T-helper 1 cell (primary cell): ENCODE measurements at regions not wholly inside any gene's neighbourhood (a gene's known extent, or its start where the extent isn't known, plus 50 kb on each side); places are given as distances from the start of the nearest gene placed in this dataset.
A peak's percentile ranks its signal among the peaks of the same experiment; 100 is the strongest.
"Not testable (repeated sequence)": the region's sequence is repeated elsewhere in the genome, so short reads cannot be mapped to it uniquely, and the experiment has no call there.

ENCODE experiments used
- DNase-seq, 5 donors: peaks; one replicate each; pipeline ENCODE4 v3.0.0-alpha.2; 2012 to 2020

GRCh38 chr21:38042246-38042645 lies 126.0 kb upstream of the KCNJ6 start:
- no peak for DNase-seq

DNA sequence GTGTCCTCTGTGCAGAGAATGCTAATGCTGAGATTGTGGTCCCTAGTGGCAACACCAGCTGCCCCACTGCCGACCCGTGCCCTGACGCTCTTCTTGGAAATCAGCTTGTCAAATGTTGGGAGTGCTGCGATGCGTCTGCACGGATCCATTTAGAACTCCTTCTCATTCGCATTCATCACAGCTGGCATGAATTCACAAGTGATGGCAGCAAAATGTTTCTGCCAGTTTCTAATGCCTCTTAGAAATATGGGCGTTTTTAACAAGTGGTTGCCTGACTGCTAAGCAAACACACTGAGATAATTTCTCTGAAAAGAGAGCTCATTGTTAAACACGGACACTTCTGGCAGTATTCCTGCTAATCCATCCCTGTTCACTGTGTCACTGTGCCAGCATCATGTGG lies 131.9 kb upstream of the KCNJ6 start:
- no peak for DNase-seq

DNA sequence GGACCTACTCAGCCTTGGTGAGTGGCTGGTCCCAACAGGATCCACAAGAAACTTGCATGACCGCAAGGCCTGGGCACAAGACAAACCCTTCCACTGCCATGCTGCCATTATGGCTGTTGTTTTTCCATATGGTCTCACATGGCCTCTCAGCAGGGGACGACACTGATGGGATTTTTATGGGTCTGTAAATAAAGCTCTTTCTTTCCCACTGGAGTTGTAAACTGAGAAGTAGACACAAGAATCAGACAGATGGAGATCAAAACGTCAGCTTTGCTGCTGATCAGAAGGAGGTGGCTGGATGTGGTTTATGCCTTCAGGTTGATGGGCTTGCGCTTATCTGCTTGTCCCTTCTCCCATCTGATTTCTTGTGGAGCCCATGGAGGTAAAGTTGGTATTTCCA lies 138.1 kb upstream of the KCNJ6 start:
- no peak for DNase-seq

- DNase-seq = no peak
Observed at GRCh38 chr21:38056481-38056880, 140.2 kb upstream of the KCNJ6 start.

GRCh38 chr21:38057626-38058025 lies 141.4 kb upstream of the KCNJ6 start:
- DNase-seq = no peak

DNA sequence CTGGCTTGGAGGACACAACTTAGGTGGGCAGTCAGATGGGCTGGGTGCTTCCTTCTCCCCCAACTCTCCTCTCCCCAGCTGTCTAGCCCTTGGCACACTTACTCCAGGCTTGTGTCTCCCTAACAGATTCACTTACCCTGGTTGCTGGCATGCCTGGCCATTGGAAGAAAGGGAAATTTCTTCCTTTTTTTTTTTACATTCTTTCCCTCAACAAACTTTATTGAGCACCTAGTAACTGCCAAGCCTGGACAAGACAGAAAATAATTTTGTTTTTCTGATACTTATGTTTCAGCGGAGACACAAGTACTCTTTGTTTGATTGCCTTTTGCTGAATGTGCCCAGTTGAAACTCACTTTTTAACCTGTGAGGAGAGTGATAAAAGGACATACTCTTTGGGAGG lies 144.3 kb upstream of the KCNJ6 start:
- no peak for DNase-seq

GRCh38 chr21:38067086-38067739 lies 151.0 kb upstream of the KCNJ6 start:
- DNase-seq = no peak

DNA sequence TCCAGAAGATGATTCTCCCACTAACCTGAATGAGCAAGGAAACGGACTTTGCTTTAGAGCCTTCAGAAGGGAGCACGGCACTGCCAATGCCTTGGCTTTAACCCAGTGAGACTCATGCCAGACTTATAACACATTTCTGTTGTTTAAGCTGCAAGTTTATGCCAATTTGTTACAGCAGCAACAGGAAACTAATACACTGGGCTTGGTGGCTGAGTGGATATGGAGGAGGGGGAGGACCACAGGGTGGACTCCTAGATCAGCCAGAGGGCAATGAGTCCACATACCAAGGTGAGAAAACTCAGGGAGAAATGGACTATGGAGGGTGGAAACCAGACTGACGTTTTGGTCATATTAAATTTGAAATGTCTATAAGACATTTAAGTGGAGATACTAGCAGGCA lies 156.2 kb upstream of the KCNJ6 start:
- DNase-seq = no peak

- DNase-seq = no peak
Observed at GRCh38 chr21:38075833-38076587, 159.8 kb upstream of the KCNJ6 start.

GRCh38 chr21:38077569-38077968 lies 161.3 kb upstream of the KCNJ6 start:
- no peak for DNase-seq

GRCh38 chr21:38080888-38081287 lies 164.6 kb upstream of the KCNJ6 start:
- DNase-seq = no peak

DNA sequence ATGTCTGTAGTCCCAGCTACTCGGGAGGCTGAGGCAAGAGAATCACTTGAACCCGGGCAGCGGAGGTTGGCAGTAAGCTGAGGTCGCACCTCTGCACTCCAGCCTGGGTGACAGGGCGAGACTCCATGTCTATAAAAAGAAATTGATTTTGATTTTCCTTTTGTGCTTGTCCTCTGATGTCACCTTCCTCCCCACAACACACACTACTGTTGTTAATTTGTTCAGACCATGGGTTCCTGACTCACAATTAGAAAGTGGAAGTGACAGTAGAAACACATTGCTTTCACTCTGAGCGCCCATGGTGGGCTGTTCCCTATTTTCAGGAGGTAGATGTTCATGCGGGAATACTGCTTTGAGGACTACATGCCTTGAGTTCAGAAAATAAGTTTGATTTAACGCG lies 165.5 kb upstream of the KCNJ6 start:
- no peak for DNase-seq

GRCh38 chr21:38082936-38083485 lies 166.8 kb upstream of the KCNJ6 start:
- DNase-seq = no peak

DNA sequence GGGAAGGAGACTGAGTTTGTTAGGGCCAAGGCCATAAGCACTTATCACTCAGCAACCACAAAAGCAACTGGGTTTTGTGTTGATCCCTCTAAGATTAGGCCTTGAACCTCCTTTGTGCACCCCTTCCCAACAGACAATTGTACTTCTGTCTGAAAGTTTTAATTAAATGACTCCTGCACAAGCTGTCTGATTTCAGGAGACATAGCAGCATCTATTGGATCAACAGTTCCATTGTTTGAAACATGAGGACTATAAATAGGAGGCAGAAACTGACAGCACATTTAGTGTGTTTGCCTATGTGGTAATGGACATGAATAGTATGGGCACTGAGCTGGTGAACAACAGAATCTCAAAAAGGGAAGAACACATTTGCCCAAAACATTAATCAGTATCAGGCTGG lies 167.3 kb upstream of the KCNJ6 start:
- no peak for DNase-seq

DNA sequence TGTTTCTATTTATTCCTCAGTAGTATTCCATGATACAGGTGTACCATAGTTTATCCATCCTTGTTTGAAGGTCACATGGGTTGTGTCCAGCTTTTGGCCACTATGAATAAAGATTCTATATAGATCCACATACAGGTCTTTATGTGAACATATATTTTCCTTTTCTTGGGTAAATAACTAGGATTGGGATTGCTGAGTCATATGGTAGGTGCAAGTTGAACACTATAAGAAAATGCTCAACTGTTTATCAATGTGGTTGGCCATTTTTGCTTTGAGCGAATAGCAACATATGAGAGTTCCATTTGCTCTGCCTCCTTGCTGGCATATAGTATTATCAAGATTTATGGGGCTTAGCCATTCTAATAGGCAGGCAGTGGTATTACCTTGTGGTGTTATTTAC lies 170.2 kb upstream of the KCNJ15 start:
- DNase-seq = no peak

GRCh38 chr21:38088916-38089762 lies 167.7 kb upstream of the KCNJ15 start:
- no peak for DNase-seq

GRCh38 chr21:38089763-38090046 lies 167.1 kb upstream of the KCNJ15 start:
- no peak for DNase-seq

DNA sequence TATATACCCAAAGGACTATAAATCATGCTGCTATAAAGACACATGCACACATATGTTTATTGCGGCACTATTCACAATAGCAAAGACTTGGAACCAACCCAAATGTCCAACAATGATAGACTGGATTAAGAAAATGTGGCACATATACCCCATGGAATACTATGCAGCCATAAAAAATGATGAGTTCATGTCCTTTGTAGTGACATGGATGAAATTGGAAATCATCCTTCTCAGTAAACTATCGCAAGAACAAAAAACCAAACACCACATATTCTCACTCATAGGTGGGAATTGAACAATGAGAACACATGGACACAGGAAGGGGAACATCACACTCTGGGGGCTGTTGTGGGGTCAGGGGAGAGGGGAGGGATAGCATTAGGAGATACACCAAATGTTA lies 165.7 kb upstream of the KCNJ15 start:
- DNase-seq = not testable (repeated sequence)

DNA sequence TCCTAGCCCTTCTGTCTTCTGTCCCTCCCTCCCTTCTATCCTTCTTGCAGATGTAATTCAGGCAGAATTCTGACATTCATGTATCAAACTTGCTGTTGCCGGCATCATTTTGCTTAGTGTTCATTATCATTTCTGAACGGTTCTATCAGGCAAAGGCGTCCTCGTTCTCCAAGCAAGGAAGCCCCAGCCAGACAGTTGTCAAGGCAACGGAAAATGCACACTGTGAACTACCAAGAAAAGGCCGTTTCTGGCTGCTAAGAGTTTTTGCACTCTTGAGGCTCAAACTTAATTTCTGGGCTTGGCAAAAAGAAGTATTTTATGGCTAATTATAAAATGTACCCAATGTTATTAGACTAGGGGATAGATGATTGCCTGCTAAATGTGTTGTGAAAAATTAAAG lies 164.7 kb upstream of the KCNJ15 start:
- no peak for DNase-seq

DNA sequence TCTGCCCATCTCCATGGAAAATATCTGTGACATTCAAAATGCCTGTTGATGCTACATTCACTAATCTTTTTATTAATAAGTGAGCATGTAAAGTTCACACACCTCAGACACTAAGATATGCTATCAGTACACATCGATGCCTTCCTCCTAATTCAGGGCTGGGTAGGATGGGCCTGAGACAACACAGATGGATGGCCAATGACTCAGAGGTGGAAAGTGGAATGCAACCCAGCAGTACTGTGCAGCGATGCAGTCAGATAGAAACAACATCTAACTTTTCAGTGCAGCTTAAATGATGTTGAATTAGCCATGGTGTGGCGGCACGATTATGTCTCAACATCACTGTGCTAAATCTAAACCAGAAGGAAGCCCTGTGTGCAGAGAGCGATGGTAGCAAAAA lies 161.6 kb upstream of the KCNJ15 start:
- no peak for DNase-seq

DNA sequence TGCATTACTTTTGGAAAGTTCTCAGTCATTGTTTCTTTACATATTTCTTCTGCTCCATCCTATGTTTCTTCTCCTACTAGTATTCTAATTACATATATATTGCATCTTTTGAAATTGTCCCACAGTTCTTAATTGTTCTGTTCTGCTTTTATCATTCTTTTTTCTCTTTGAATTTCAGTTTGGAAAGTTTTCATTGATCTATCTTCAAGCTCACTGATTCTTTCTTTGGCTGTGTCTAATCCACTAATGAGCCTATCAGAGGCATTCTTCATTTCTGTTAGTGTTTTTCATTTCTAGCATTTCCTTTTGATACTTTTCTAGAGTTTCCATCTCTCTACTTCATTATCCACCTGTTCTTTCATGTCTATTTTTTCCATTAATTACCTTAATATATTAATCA lies 159.0 kb upstream of the KCNJ15 start:
- no peak for DNase-seq

DNA sequence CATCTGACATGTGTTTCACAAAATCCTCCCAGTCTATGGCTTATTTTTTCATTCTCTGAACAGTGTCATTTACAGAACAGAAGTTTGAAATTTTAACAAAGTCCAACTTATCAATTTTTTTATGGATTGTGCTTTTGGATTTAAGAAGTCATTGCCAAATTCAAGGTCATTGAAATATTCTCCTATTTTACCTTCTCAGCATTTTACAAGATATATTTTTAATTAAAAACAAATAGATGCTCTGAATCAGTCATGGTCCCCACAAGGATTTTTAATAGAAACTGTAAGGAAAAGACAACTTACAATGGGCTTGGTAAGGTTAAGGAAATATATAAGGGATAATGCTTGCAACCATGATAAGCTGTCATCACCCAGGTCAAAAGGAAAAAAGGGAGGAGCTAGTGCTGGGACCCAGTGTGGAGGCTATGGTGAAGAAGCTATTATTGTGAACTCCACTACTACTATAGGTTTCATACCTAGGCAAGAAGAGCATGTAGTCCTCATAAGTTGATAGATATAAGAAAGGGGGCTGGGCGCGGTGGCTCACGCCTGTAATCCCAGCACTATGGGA lies 144.5 kb upstream of the KCNJ15 start:
- DNase-seq = no peak

GRCh38 chr21:38114717-38115333 lies 142.0 kb upstream of the KCNJ15 start:
- DNase-seq = peak in 1 of 5 donors; percentile 8
